WTC11 (cell line): ENCODE measurements at regions not wholly inside any gene's neighbourhood (a gene's known extent, or its start where the extent isn't known, plus 50 kb on each side); places are given as distances from the start of the nearest gene placed in this dataset.

Experiments used
- ATF3 ChIP-seq: sonication (generic); formaldehyde crosslinking; conservative IDR thresholded peaks from 2 replicates; pipeline ENCODE4 v1.8.1; 2022; ENCODE audit warnings: mild to moderate bottlenecking, missing genetic modification reagents
- CREB1 ChIP-seq: sonication (generic); formaldehyde crosslinking; IDR thresholded peaks from 2 replicates; pipeline ENCODE4 v1.8.0; 2023; ENCODE audit warnings: mild to moderate bottlenecking, missing genetic modification reagents
- CTCF ChIP-seq: fragments of 200-600 bp; IDR thresholded peaks from 2 replicates; pipeline ENCODE4 v1.8.0; 2022; ENCODE audit warnings: antibody characterized with exemption
- ESRRA ChIP-seq: sonication (generic); formaldehyde crosslinking; IDR thresholded peaks from 2 replicates; pipeline ENCODE4 v1.8.1; 2022; ENCODE audit warnings: mild to moderate bottlenecking, missing genetic modification reagents, borderline replicate concordance
- ETV6 ChIP-seq: sonication (generic); formaldehyde crosslinking; IDR thresholded peaks from 2 replicates; pipeline ENCODE4 v1.8.1; 2022; ENCODE audit warnings: mild to moderate bottlenecking, missing genetic modification reagents
- MXD4 ChIP-seq: fragments of 250-450 bp; sonication (Bioruptor Pico); IDR thresholded peaks from 2 replicates; pipeline ENCODE4 v1.8.0; 2021; ENCODE audit warnings: mild to moderate bottlenecking, moderate library complexity, borderline replicate concordance
- TCF7 ChIP-seq: sonication (generic); formaldehyde crosslinking; IDR thresholded peaks from 2 replicates; pipeline ENCODE4 v1.8.0; 2022; ENCODE audit warnings: mild to moderate bottlenecking, low read depth, missing genetic modification reagents, moderate library complexity
- TEAD4 ChIP-seq: sonication (generic); formaldehyde crosslinking; IDR thresholded peaks from 2 replicates; pipeline ENCODE4 v1.8.0; 2022; ENCODE audit warnings: mild to moderate bottlenecking, missing genetic modification reagents

GRCh38 chr12:84131076-84131475, 781.5 kb downstream of the SLC6A15 start:
- no peak for TF ChIP-seq CTCF
- TF ChIP-seq CREB1 (CRISPR knock-in tag) = no peak
- TF ChIP-seq ESRRA (CRISPR knock-in tag) = no peak
- no peak for TF ChIP-seq ETV6 (CRISPR knock-in tag)
- no peak for TF ChIP-seq MXD4
- no peak for TF ChIP-seq ATF3
- no peak for TF ChIP-seq TEAD4 (CRISPR knock-in tag)
- no peak for TF ChIP-seq TCF7 (CRISPR knock-in tag)
